H9 (cell line): ENCODE measurements at regions not wholly inside any gene's neighbourhood (a gene's known extent, or its start where the extent isn't known, plus 50 kb on each side); places are given as distances from the start of the nearest gene placed in this dataset.

Experiments used
- DNase-seq: peaks from one replicate; pipeline ENCODE4 v3.0.0-alpha.2; 2017
- H2AFZ ChIP-seq: one replicate; pipeline ENCODE4 v1.6.1; 2013; ENCODE audit warnings: mild to moderate bottlenecking, low read length, control low read depth, moderate library complexity
- H2AK5ac ChIP-seq: 2 replicates; pipeline ENCODE4 v1.6.1; 2013; ENCODE audit warnings: low read length, control low read depth, mixed read lengths; ENCODE audit not compliant: insufficient read length
- H2BK120ac ChIP-seq: one replicate; pipeline ENCODE4 v1.6.1; 2013; ENCODE audit warnings: low read depth, mild to moderate bottlenecking, low read length, control low read depth, inconsistent platforms; ENCODE audit not compliant: poor library complexity, severe bottlenecking
- H2BK12ac ChIP-seq: 2 replicates; pipeline ENCODE4 v1.6.1; 2013; ENCODE audit warnings: low read length, control low read depth, mixed read lengths, low read depth; ENCODE audit not compliant: insufficient read length
- H2BK15ac ChIP-seq: 2 replicates; pipeline ENCODE4 v1.6.1; 2013; ENCODE audit warnings: low read depth, low read length, control low read depth
- H2BK20ac ChIP-seq: one replicate; pipeline ENCODE4 v1.6.1; 2013; ENCODE audit warnings: low read depth, mild to moderate bottlenecking, low read length, control low read depth, inconsistent platforms; ENCODE audit not compliant: poor library complexity, severe bottlenecking
- H2BK5ac ChIP-seq: 2 replicates; pipeline ENCODE4 v1.6.1; 2013; ENCODE audit warnings: low read length, control low read depth, mixed read lengths; ENCODE audit not compliant: insufficient read length
- H3K14ac ChIP-seq: 2 replicates; pipeline ENCODE4 v1.6.1; 2013; ENCODE audit warnings: low read length, control low read depth; ENCODE audit not compliant: insufficient read depth
- H3K18ac ChIP-seq: 2 replicates; pipeline ENCODE4 v1.6.1; 2013; ENCODE audit warnings: low read depth, mild to moderate bottlenecking, mixed read lengths, low read length, control low read depth; ENCODE audit not compliant: insufficient read length
- H3K23ac ChIP-seq: 2 replicates; pipeline ENCODE4 v1.6.1; 2013; ENCODE audit warnings: low read length, control low read depth, mixed read lengths, low read depth; ENCODE audit not compliant: insufficient read length
- H3K23me2 ChIP-seq: 2 replicates; pipeline ENCODE4 v1.6.1; 2013; ENCODE audit warnings: low read depth, mild to moderate bottlenecking, mixed read lengths, low read length, control low read depth; ENCODE audit not compliant: insufficient read length, poor library complexity, severe bottlenecking
- H3K27ac ChIP-seq: 2 replicates; pipeline ENCODE4 v1.5.1; 2013; ENCODE audit warnings: low read length, control low read depth, mixed read lengths, low read depth; ENCODE audit not compliant: insufficient read length
- H3K27me3 ChIP-seq: 2 replicates; pipeline ENCODE4 v1.6.1; 2013; ENCODE audit warnings: low read length, control low read depth, inconsistent platforms; ENCODE audit not compliant: insufficient read depth
- H3K4ac ChIP-seq: 2 replicates; pipeline ENCODE4 v1.6.1; 2013; ENCODE audit warnings: low read depth, mild to moderate bottlenecking, control low read depth, inconsistent platforms, low read length, moderate library complexity
- H3K4me1 ChIP-seq: 2 replicates; pipeline ENCODE4 v1.6.1; 2013; ENCODE audit warnings: low read length, control low read depth, inconsistent platforms; ENCODE audit not compliant: insufficient read depth
- H3K4me2 ChIP-seq: 2 replicates; pipeline ENCODE4 v1.6.1; 2013; ENCODE audit warnings: low read length, control low read depth, mixed read lengths; ENCODE audit not compliant: insufficient read length, insufficient read depth
- H3K56ac ChIP-seq: 2 replicates; pipeline ENCODE4 v1.6.1; 2013; ENCODE audit warnings: low read depth, mild to moderate bottlenecking, mixed read lengths, low read length, control low read depth; ENCODE audit not compliant: insufficient read length
- H3K79me1 ChIP-seq: 2 replicates; pipeline ENCODE4 v1.6.1; 2013; ENCODE audit warnings: low read depth, mild to moderate bottlenecking, moderate library complexity, low read length, control low read depth, inconsistent platforms; ENCODE audit not compliant: insufficient read depth, poor library complexity, severe bottlenecking
- H3K79me2 ChIP-seq: 2 replicates; pipeline ENCODE4 v1.6.1; 2013; ENCODE audit warnings: low read length, control low read depth, inconsistent platforms; ENCODE audit not compliant: insufficient read depth
- H3K9ac ChIP-seq: 2 replicates; pipeline ENCODE4 v1.6.1; 2013; ENCODE audit warnings: low read length, control low read depth, mixed read lengths; ENCODE audit not compliant: insufficient read length; ENCODE audit errors: extremely low read depth
- H3K9me3 ChIP-seq: one replicate; pipeline ENCODE4 v1.6.1; 2013; ENCODE audit warnings: low read depth, low read length, inconsistent platforms; ENCODE audit not compliant: control insufficient read depth
- H3T11ph ChIP-seq: one replicate; pipeline ENCODE4 v1.6.1; 2013; ENCODE audit warnings: mild to moderate bottlenecking, low read length, control low read depth, inconsistent platforms
- H4K20me1 ChIP-seq: one replicate; pipeline ENCODE4 v1.6.1; 2013; ENCODE audit not compliant: control insufficient read depth, insufficient read length, insufficient read depth
- H4K5ac ChIP-seq: 2 replicates; pipeline ENCODE4 v1.6.1; 2013; ENCODE audit warnings: low read depth, mild to moderate bottlenecking, mixed read lengths, low read length, control low read depth; ENCODE audit not compliant: insufficient read length
- H4K8ac ChIP-seq: replicated peaks from 2 replicates; pipeline ENCODE4 v1.6.1; 2013; ENCODE audit warnings: low read length, control low read depth, mixed read lengths, low read depth; ENCODE audit not compliant: insufficient read length
- H4K91ac ChIP-seq: 2 replicates; pipeline ENCODE4 v1.6.1; 2013; ENCODE audit warnings: low read depth, mild to moderate bottlenecking, moderate library complexity, mixed read lengths, low read length, control low read depth; ENCODE audit not compliant: insufficient read length
- H3K27ac Mint-ChIP-seq, 3 experiments: 2 replicates in 2 of 3; 3 replicates in 1 of 3; pipeline ENCODE4 v1.8.0; 2020 to 2021; ENCODE audit warnings: mixed read lengths in 3 of 3, mild to moderate bottlenecking in 1 of 3, moderate library complexity in 1 of 3
- H3K27me3 Mint-ChIP-seq: 2 replicates; pipeline ENCODE4 v1.8.0; 2021; ENCODE audit warnings: low read depth, mild to moderate bottlenecking, moderate library complexity, mixed read lengths
- H3K36me3 Mint-ChIP-seq, 3 experiments: 2 replicates in 2 of 3; 3 replicates in 1 of 3; pipeline ENCODE4 v1.8.0; 2020 to 2021; ENCODE audit warnings: low read depth in 3 of 3, mixed read lengths in 3 of 3; ENCODE audit not compliant: insufficient read depth in 1 of 3
- H3K4me1 Mint-ChIP-seq, 2 experiments: 2 replicates each; pipeline ENCODE4 v1.8.0; 2020; ENCODE audit warnings: mixed read lengths in 2 of 2
- H3K4me3 Mint-ChIP-seq, 2 experiments: 2 replicates in 1 of 2; 3 replicates in 1 of 2; pipeline ENCODE4 v1.8.0; 2020 to 2021; ENCODE audit warnings: mild to moderate bottlenecking in 2 of 2, mixed read lengths in 2 of 2, moderate library complexity in 1 of 2
- H3K9me3 Mint-ChIP-seq, 2 experiments: 2 replicates in 1 of 2; 3 replicates in 1 of 2; pipeline ENCODE4 v1.8.0; 2020; ENCODE audit warnings: mild to moderate bottlenecking in 2 of 2, mixed read lengths in 2 of 2, moderate library complexity in 1 of 2
- CTCF ChIP-seq: fragments of 200-600 bp; sonication (generic); conservative IDR thresholded peaks from 3 replicates; pipeline ENCODE4 v1.8.0; 2021; ENCODE audit warnings: antibody characterized with exemption, mild to moderate bottlenecking
- WGBS: extraction: QIAGEN DNeasy Blood & Tissue Kit; methylation state at CpG from one replicate; pipeline ENCODE4 v1.1.7; 2013; ENCODE audit warnings: missing lambda C conversion rate, low lambda C conversion rate, mixed read lengths; ENCODE audit not compliant: insufficient read length; ENCODE audit errors: extremely low coverage; 5-methylcytosine and 5-hydroxymethylcytosine counted together

GRCh38 chr2:45141883-45142866 is 132.9 kb upstream of the SIX2 start:
- H3K27me3 ChIP-seq, result no peaks in the 10 kb centered on the region
- H3K79me1 ChIP-seq, result no peaks in the 10 kb centered on the region
- no peaks in the 10 kb centered on the region for H3K79me2 ChIP-seq
- H2BK20ac ChIP-seq, result no peak overlapping the region
- no peak for TF ChIP-seq CTCF
- H4K20me1 ChIP-seq, result no peaks in the 10 kb centered on the region
- H3K27ac ChIP-seq, result no peak overlapping the region
- H3T11ph ChIP-seq, result no peak overlapping the region
- H3K14ac ChIP-seq, result no peak overlapping the region
- H2AK5ac ChIP-seq, result no peak overlapping the region
- no peak overlapping the region for H3K23ac ChIP-seq
- no peak overlapping the region for H3K18ac ChIP-seq
- no peak overlapping the region for H3K4me2 ChIP-seq
- no peak overlapping the region for H3K56ac ChIP-seq
- Mint-ChIP-seq H3K4me3 (no peak overlapping the region), H3K36me3 (no peaks in the 10 kb centered on the region; a peak in 1 of 7 replicates), H3K27me3 (peaks cover 6% of the 10 kb centered on the region), H3K27ac (no peak overlapping the region), H3K4me1 (peaks cover 17 to 22% of the 10 kb centered on the region in 2 experiments), H3K9me3 (no peaks in the 10 kb centered on the region; a peak in 1 of 5 replicates)
- no peak overlapping the region for H2BK12ac ChIP-seq
- no peak overlapping the region for H4K91ac ChIP-seq
- H4K8ac ChIP-seq, result no peak overlapping the region
- DNase-seq, result no peak
- no peak overlapping the region for H2BK15ac ChIP-seq
- H3K4ac ChIP-seq, result no peak overlapping the region
- no peak overlapping the region for H2AFZ ChIP-seq
- no peaks in the 10 kb centered on the region for H3K9me3 ChIP-seq
- WGBS, result no CpG with 5 or more reads among the region's 5 CpGs
- H3K4me1 ChIP-seq, result no peaks in the 10 kb centered on the region
- no peak overlapping the region for H2BK5ac ChIP-seq
- H4K5ac ChIP-seq, result no peak overlapping the region
- no peak overlapping the region for H2BK120ac ChIP-seq
- no peak overlapping the region for H3K9ac ChIP-seq
- no peaks in the 10 kb centered on the region for H3K23me2 ChIP-seq
